ENCODE measurements at regions not wholly inside any gene's neighbourhood (a gene's known extent, or its start where the extent isn't known, plus 50 kb on each side); places are given as distances from the start of the nearest gene placed in this dataset.

GRCh38 chr6:120556491-120556890, 777.8 kb downstream of the TBC1D32 start:
- no peaks in the 10 kb centered on the region for H3K4me1 Mint-ChIP-seq
- ChIA-PET CTCF (no interaction called here), POLR2A (no interaction called here)
- no peak for DNase-seq
- H3K36me3 Mint-ChIP-seq = no peaks in the 10 kb centered on the region
- Histone ChIP-seq H3K4me3 (ENCODE audit: low read length) (no peak overlapping the region), H3K27me3 (ENCODE audit: insufficient read depth, low read length, poor library complexity, severe bottlenecking) (no peaks in the 10 kb centered on the region), H3K4me1 (ENCODE audit: insufficient read depth, low read length) (no peaks in the 10 kb centered on the region), H3K27ac (ENCODE audit: low read depth, low read length) (no peak overlapping the region), H3K36me3 (ENCODE audit: insufficient read depth, low read length) (no peaks in the 10 kb centered on the region), H3K9me3 (ENCODE audit: low read length) (no peaks in the 10 kb centered on the region)
- H3K9me3 Mint-ChIP-seq = peaks cover 0 to 3% (median 0%) of the 10 kb centered on the region in 5 donors
- H3K4me3 Mint-ChIP-seq = no peak overlapping the region
- no peak overlapping the region for H3K27ac Mint-ChIP-seq
- no peaks in the 10 kb centered on the region for H3K27me3 Mint-ChIP-seq

GRCh38 chr6:120553353-120553752, 780.9 kb downstream of the TBC1D32 start:
- no peak overlapping the region for H3K4me3 Mint-ChIP-seq

GRCh38 chr6:120545353-120545752, 788.9 kb downstream of the TBC1D32 start:
- Mint-ChIP-seq H3K27ac (no peak overlapping the region), H3K36me3 (no peaks in the 10 kb centered on the region), H3K9me3 (peaks cover 0 to 13% (median 0%) of the 10 kb centered on the region in 5 donors), H3K4me1 (no peaks in the 10 kb centered on the region), H3K4me3 (no peak overlapping the region), H3K27me3 (no peaks in the 10 kb centered on the region)
- H3K27ac ChIP-seq (ENCODE audit: low read depth, low read length) = no peak overlapping the region
- CTCF ChIA-PET = no interaction called here
- H3K9me3 ChIP-seq (ENCODE audit: low read length) = no peaks in the 10 kb centered on the region
- no peaks in the 10 kb centered on the region for H3K36me3 ChIP-seq (ENCODE audit: insufficient read depth, low read length)
- no peak overlapping the region for H3K4me3 ChIP-seq (ENCODE audit: low read length)
- H3K4me1 ChIP-seq (ENCODE audit: insufficient read depth, low read length) = no peaks in the 10 kb centered on the region
- H3K27me3 ChIP-seq (ENCODE audit: insufficient read depth, low read length, poor library complexity, severe bottlenecking) = no peaks in the 10 kb centered on the region
- DNase-seq = no peak
- POLR2A ChIA-PET = no interaction called here

More at GRCh38 chr6:120553353-120553752, 780.9 kb downstream of the TBC1D32 start:
- H3K36me3 ChIP-seq (ENCODE audit: insufficient read depth, low read length) = no peaks in the 10 kb centered on the region
- CTCF ChIA-PET = no interaction called here
- H3K4me3 ChIP-seq (ENCODE audit: low read length) = no peak overlapping the region
- POLR2A ChIA-PET = no interaction called here
- H3K4me1 ChIP-seq (ENCODE audit: insufficient read depth, low read length) = no peaks in the 10 kb centered on the region
- no peaks in the 10 kb centered on the region for H3K27me3 ChIP-seq (ENCODE audit: insufficient read depth, low read length, poor library complexity, severe bottlenecking)
- Mint-ChIP-seq H3K9me3 (peaks cover 0 to 4% (median 0%) of the 10 kb centered on the region in 5 donors), H3K27ac (no peak overlapping the region), H3K36me3 (no peaks in the 10 kb centered on the region), H3K27me3 (no peaks in the 10 kb centered on the region), H3K4me1 (no peaks in the 10 kb centered on the region)
- no peak for DNase-seq
- no peak overlapping the region for H3K27ac ChIP-seq (ENCODE audit: low read depth, low read length)
- no peaks in the 10 kb centered on the region for H3K9me3 ChIP-seq (ENCODE audit: low read length)

GRCh38 chr6:120534954-120535353, 799.3 kb downstream of the TBC1D32 start:
- CTCF ChIA-PET = no interaction called here
- Histone ChIP-seq H3K27me3 (ENCODE audit: insufficient read depth, low read length, poor library complexity, severe bottlenecking) (no peaks in the 10 kb centered on the region), H3K4me3 (ENCODE audit: low read length) (no peak overlapping the region), H3K36me3 (ENCODE audit: insufficient read depth, low read length) (no peaks in the 10 kb centered on the region), H3K9me3 (ENCODE audit: low read length) (no peaks in the 10 kb centered on the region), H3K4me1 (ENCODE audit: insufficient read depth, low read length) (no peaks in the 10 kb centered on the region), H3K27ac (ENCODE audit: low read depth, low read length) (no peak overlapping the region)
- no peaks in the 10 kb centered on the region for H3K36me3 Mint-ChIP-seq
- peaks cover 2 to 22% (median 6%) of the 10 kb centered on the region in 5 donors for H3K9me3 Mint-ChIP-seq
- DNase-seq = no peak
- H3K27me3 Mint-ChIP-seq = no peaks in the 10 kb centered on the region
- no peak overlapping the region for H3K4me3 Mint-ChIP-seq
- POLR2A ChIA-PET = no interaction called here
- no peaks in the 10 kb centered on the region for H3K4me1 Mint-ChIP-seq
- H3K27ac Mint-ChIP-seq = no peak overlapping the region

GRCh38 chr6:120526576-120526975, 807.7 kb downstream of the TBC1D32 start:
- H3K36me3 ChIP-seq (ENCODE audit: insufficient read depth, low read length) = no peaks in the 10 kb centered on the region
- POLR2A ChIA-PET = no interaction called here
- no peaks in the 10 kb centered on the region for H3K4me1 ChIP-seq (ENCODE audit: insufficient read depth, low read length)
- no peaks in the 10 kb centered on the region for H3K4me1 Mint-ChIP-seq
- H3K9me3 Mint-ChIP-seq = peaks cover 0 to 12% (median 4%) of the 10 kb centered on the region in 5 donors
- CTCF ChIA-PET = no interaction called here
- H3K4me3 ChIP-seq (ENCODE audit: low read length) = no peak overlapping the region
- no peak overlapping the region for H3K4me3 Mint-ChIP-seq
- H3K27ac Mint-ChIP-seq = no peak overlapping the region
- DNase-seq = no peak
- no peaks in the 10 kb centered on the region for H3K27me3 ChIP-seq (ENCODE audit: insufficient read depth, low read length, poor library complexity, severe bottlenecking)
- H3K9me3 ChIP-seq (ENCODE audit: low read length) = no peaks in the 10 kb centered on the region
- H3K36me3 Mint-ChIP-seq = no peaks in the 10 kb centered on the region
- no peak overlapping the region for H3K27ac ChIP-seq (ENCODE audit: low read depth, low read length)
- H3K27me3 Mint-ChIP-seq = peaks cover 0 to 1% of the 10 kb centered on the region in 2 donors

GRCh38 chr6:120514544-120514943, 819.7 kb downstream of the TBC1D32 start:
- ChIA-PET CTCF (no interaction called here), POLR2A (no interaction called here)
- no peaks in the 10 kb centered on the region for H3K9me3 ChIP-seq (ENCODE audit: low read length)
- no peak overlapping the region for H3K27ac Mint-ChIP-seq
- no peak for DNase-seq
- no peaks in the 10 kb centered on the region for H3K27me3 Mint-ChIP-seq
- no peaks in the 10 kb centered on the region for H3K27me3 ChIP-seq (ENCODE audit: insufficient read depth, low read length, poor library complexity, severe bottlenecking)
- no peaks in the 10 kb centered on the region for H3K36me3 ChIP-seq (ENCODE audit: insufficient read depth, low read length)
- no peaks in the 10 kb centered on the region for H3K4me1 ChIP-seq (ENCODE audit: insufficient read depth, low read length)
- peaks cover 0 to 8% (median 5%) of the 10 kb centered on the region in 5 donors for H3K9me3 Mint-ChIP-seq
- no peaks in the 10 kb centered on the region for H3K4me1 Mint-ChIP-seq
- no peak overlapping the region for H3K27ac ChIP-seq (ENCODE audit: low read depth, low read length)
- no peak overlapping the region for H3K4me3 Mint-ChIP-seq
- no peaks in the 10 kb centered on the region for H3K36me3 Mint-ChIP-seq
- no peak overlapping the region for H3K4me3 ChIP-seq (ENCODE audit: low read length)

GRCh38 chr6:120511712-120512111, 822.6 kb downstream of the TBC1D32 start:
- ChIA-PET POLR2A (no interaction called here), CTCF (no interaction called here)
- H3K9me3 ChIP-seq (ENCODE audit: low read length) = no peaks in the 10 kb centered on the region
- no peak for DNase-seq
- Mint-ChIP-seq H3K4me1 (no peaks in the 10 kb centered on the region), H3K27me3 (no peaks in the 10 kb centered on the region), H3K9me3 (peaks cover 0 to 8% (median 5%) of the 10 kb centered on the region in 5 donors), H3K36me3 (no peaks in the 10 kb centered on the region), H3K4me3 (no peak overlapping the region), H3K27ac (no peak overlapping the region)
- no peaks in the 10 kb centered on the region for H3K4me1 ChIP-seq (ENCODE audit: insufficient read depth, low read length)
- H3K4me3 ChIP-seq (ENCODE audit: low read length) = no peak overlapping the region
- H3K27ac ChIP-seq (ENCODE audit: low read depth, low read length) = no peak overlapping the region
- no peaks in the 10 kb centered on the region for H3K27me3 ChIP-seq (ENCODE audit: insufficient read depth, low read length, poor library complexity, severe bottlenecking)
- H3K36me3 ChIP-seq (ENCODE audit: insufficient read depth, low read length) = no peaks in the 10 kb centered on the region

GRCh38 chr6:120498711-120499110, 835.6 kb downstream of the TBC1D32 start:
- CTCF ChIA-PET = no interaction called here
- H3K4me3 ChIP-seq (ENCODE audit: low read length) = no peak overlapping the region
- Mint-ChIP-seq H3K4me3 (no peak overlapping the region), H3K27me3 (no peaks in the 10 kb centered on the region), H3K9me3 (peaks cover 0 to 25% (median 4%) of the 10 kb centered on the region in 5 donors), H3K27ac (no peak overlapping the region), H3K36me3 (no peaks in the 10 kb centered on the region), H3K4me1 (no peaks in the 10 kb centered on the region)
- H3K27ac ChIP-seq (ENCODE audit: low read depth, low read length) = no peak overlapping the region
- POLR2A ChIA-PET = no interaction called here
- no peaks in the 10 kb centered on the region for H3K4me1 ChIP-seq (ENCODE audit: insufficient read depth, low read length)
- H3K36me3 ChIP-seq (ENCODE audit: insufficient read depth, low read length) = no peaks in the 10 kb centered on the region
- DNase-seq = no peak
- no peaks in the 10 kb centered on the region for H3K27me3 ChIP-seq (ENCODE audit: insufficient read depth, low read length, poor library complexity, severe bottlenecking)
- H3K9me3 ChIP-seq (ENCODE audit: low read length) = no peaks in the 10 kb centered on the region

GRCh38 chr6:120496661-120497060, 837.6 kb downstream of the TBC1D32 start:
- Histone ChIP-seq H3K27ac (ENCODE audit: low read depth, low read length) (no peak overlapping the region), H3K4me3 (ENCODE audit: low read length) (no peak overlapping the region), H3K27me3 (ENCODE audit: insufficient read depth, low read length, poor library complexity, severe bottlenecking) (no peaks in the 10 kb centered on the region), H3K36me3 (ENCODE audit: insufficient read depth, low read length) (no peaks in the 10 kb centered on the region), H3K9me3 (ENCODE audit: low read length) (no peaks in the 10 kb centered on the region), H3K4me1 (ENCODE audit: insufficient read depth, low read length) (no peaks in the 10 kb centered on the region)
- ChIA-PET CTCF (no interaction called here), POLR2A (no interaction called here)
- DNase-seq = no peak
- Mint-ChIP-seq H3K4me3 (no peak overlapping the region), H3K4me1 (no peaks in the 10 kb centered on the region), H3K27ac (no peak overlapping the region), H3K27me3 (no peaks in the 10 kb centered on the region), H3K36me3 (no peaks in the 10 kb centered on the region), H3K9me3 (peaks cover 0 to 15% (median 3%) of the 10 kb centered on the region in 5 donors)

Data from CD8-positive, alpha-beta memory T cell (primary cell).